HCT116 (cell line): ENCODE measurements at regions not wholly inside any gene's neighbourhood (a gene's known extent, or its start where the extent isn't known, plus 50 kb on each side); places are given as distances from the start of the nearest gene placed in this dataset.

ENCODE experiments used
- ATAC-seq: fragments of 200-7000 bp; cut with Tn5 transposase; 2 replicates; pipeline ENCODE4 v1.9.1; 2020; ENCODE audit warnings: mild to moderate bottlenecking, moderate library complexity
- BruUV-seq: library from RNA; stranded (reverse); fragments of 400-500 nt; replicated peaks from 2 replicates; lab custom pipeline; 2021; lab: Mats Ljungman, UMichigan
- CTCF ChIA-PET: fragments of 300-600 bp; sonication (Branson Sonifier 250); formaldehyde crosslinking; loops from one replicate; lab custom pipeline; 2021; ENCODE audit warnings: antibody characterized with exemption; lab: Charles Lee
- POLR2A ChIA-PET: fragments of 300-600, 350-600 bp; sonication (Branson Sonifier 250); formaldehyde crosslinking; loops from one replicate; lab custom pipeline; 2021; ENCODE audit warnings: antibody characterized with exemption; lab: Charles Lee
- RAD21 ChIA-PET, 2 experiments: fragments of 300-600 bp; sonication (Branson Sonifier 250); formaldehyde crosslinking; loops; one replicate each; lab custom pipeline; 2023; ENCODE audit warnings: low total read pairs in 2 of 2; ENCODE audit not compliant: uncharacterized antibody in 2 of 2, unreplicated experiment in 2 of 2, low non-redundant PET in 1 of 2; lab: Charles Lee
- DNase-seq: peaks from one replicate; pipeline ENCODE4 v3.0.0-alpha.2; 2010; ENCODE audit warnings: low read depth, low spot score
- H2AFZ ChIP-seq: fragments of 200-600 bp; shearing (Covaris generic), sonication (generic); 2 replicates; pipeline ENCODE4 v1.6.1; 2017; ENCODE audit warnings: low read depth, mixed run types, mixed read lengths, antibody characterized with exemption, low read length; ENCODE audit not compliant: poor library complexity, severe bottlenecking
- H3K27ac ChIP-seq: 2 replicates; pipeline ENCODE4 v1.5.1; 2012; ENCODE audit warnings: low read depth, low read length
- H3K27me3 ChIP-seq: fragments of 200-600 bp; sonication (generic); 2 replicates; pipeline ENCODE4 v1.6.1; 2016; ENCODE audit warnings: mixed run types, low read length, mixed read lengths; ENCODE audit not compliant: insufficient read depth
- H3K36me3 ChIP-seq, 2 experiments: fragments of 200-500 bp in 1 of 2; fragments of 200-600 bp in 1 of 2; sonication (Bioruptor generic) in 1 of 2; sonication (generic) in 1 of 2; 2 replicates each; pipeline versions ENCODE4 v1.5.1 to v1.6.1; 2014 to 2016; ENCODE audit warnings: low read length in 2 of 2, inconsistent platforms in 1 of 2, mixed read lengths in 1 of 2, mixed run types in 1 of 2; ENCODE audit not compliant: insufficient read depth in 2 of 2, control insufficient read depth in 1 of 2
- H3K4me1 ChIP-seq, 2 experiments: fragments of 200-600 bp in 1 of 2; sonication (generic) in 1 of 2; 2 replicates each; pipeline versions ENCODE4 v1.5.1 to v1.6.1; 2012 to 2017; ENCODE audit warnings: low read length in 2 of 2, inconsistent platforms in 1 of 2, mild to moderate bottlenecking in 1 of 2, mixed read lengths in 1 of 2, mixed run types in 1 of 2, moderate library complexity in 1 of 2; ENCODE audit not compliant: insufficient read depth in 2 of 2, control insufficient read depth in 1 of 2
- H3K4me2 ChIP-seq: fragments of 200-600 bp; sonication (generic); 2 replicates; pipeline ENCODE4 v1.6.1; 2017; ENCODE audit warnings: mixed run types, low read length, mixed read lengths
- H3K4me3 ChIP-seq, 2 experiments: fragments of 200-600 bp in 1 of 2; sonication (generic) in 1 of 2; replicated peaks in 1 of 2; 2 replicates each; pipeline ENCODE4 v1.5.1; 2011 to 2016; ENCODE audit warnings: low read length in 2 of 2, control low read depth in 1 of 2, low read depth in 1 of 2, mild to moderate bottlenecking in 1 of 2, mixed read lengths in 1 of 2, mixed run types in 1 of 2
- H3K79me2 ChIP-seq: fragments of 200-600 bp; sonication (generic); 2 replicates; pipeline ENCODE4 v1.6.1; 2017; ENCODE audit warnings: mild to moderate bottlenecking, mixed run types, low read length, moderate library complexity, mixed read lengths; ENCODE audit not compliant: insufficient read depth
- H3K9ac ChIP-seq: fragments of 200-600 bp; sonication (generic); 2 replicates; pipeline ENCODE4 v1.6.1; 2016; ENCODE audit warnings: low read length, mixed read lengths
- H3K9me2 ChIP-seq: fragments of 200-600 bp; sonication (generic), shearing (Covaris generic); 2 replicates; pipeline ENCODE4 v1.6.1; 2017; ENCODE audit warnings: mixed run types, mild to moderate bottlenecking, moderate library complexity; ENCODE audit not compliant: insufficient read depth
- H3K9me3 ChIP-seq, 2 experiments: fragments of 200-500 bp in 1 of 2; fragments of 200-600 bp in 1 of 2; sonication (Bioruptor generic) in 1 of 2; sonication (generic) in 1 of 2; 2 replicates each; pipeline ENCODE4 v1.6.1; 2014 to 2017; ENCODE audit warnings: low read length in 2 of 2, mixed read lengths in 2 of 2, inconsistent platforms in 1 of 2, low read depth in 1 of 2, mild to moderate bottlenecking in 1 of 2, mixed run types in 1 of 2, moderate library complexity in 1 of 2; ENCODE audit not compliant: control insufficient read depth in 1 of 2, insufficient read depth in 1 of 2
- H4K20me1 ChIP-seq: fragments of 200-600 bp; sonication (generic), shearing (Covaris generic); 2 replicates; pipeline ENCODE4 v1.6.1; 2017; ENCODE audit warnings: mixed run types, mild to moderate bottlenecking, moderate library complexity; ENCODE audit not compliant: insufficient read depth
- CBX3 ChIP-seq: IDR thresholded peaks from 2 replicates; pipeline ENCODE4 v1.6.1; 2012; ENCODE audit warnings: low read depth
- CEBPB ChIP-seq: IDR thresholded peaks from 2 replicates; pipeline ENCODE4 v1.6.1; 2012; ENCODE audit warnings: low read depth
- EGR1 ChIP-seq: IDR thresholded peaks from 2 replicates; pipeline ENCODE4 v1.6.1; 2012; ENCODE audit warnings: low read depth
- ELF1 ChIP-seq: IDR thresholded peaks from 2 replicates; pipeline ENCODE4 v1.6.1; 2012; ENCODE audit warnings: low read depth, borderline replicate concordance
- EZH2phosphoT487 ChIP-seq: fragments of 200-600 bp; IDR thresholded peaks from 2 replicates; pipeline ENCODE4 v1.6.1; 2018; ENCODE audit warnings: antibody characterized with exemption, borderline replicate concordance
- JUND ChIP-seq: IDR thresholded peaks from 2 replicates; pipeline ENCODE4 v1.6.1; 2012
- POLR2A ChIP-seq: IDR thresholded peaks from 2 replicates; pipeline ENCODE4 v1.7.0; 2011; ENCODE audit warnings: borderline replicate concordance; ENCODE audit not compliant: insufficient read depth, insufficient read length; ENCODE audit errors: extremely low read depth
- POLR2AphosphoS5 ChIP-seq: IDR thresholded peaks from 2 replicates; pipeline ENCODE4 v1.6.1; 2011; ENCODE audit warnings: mild to moderate bottlenecking, low read depth, low read length, moderate library complexity
- RAD21 ChIP-seq: IDR thresholded peaks from 2 replicates; pipeline ENCODE4 v1.6.1; 2012; ENCODE audit warnings: low read depth, mild to moderate bottlenecking
- SIN3A ChIP-seq: IDR thresholded peaks from 2 replicates; pipeline ENCODE4 v1.6.1; 2012; ENCODE audit warnings: low read depth
- SP1 ChIP-seq: IDR thresholded peaks from 2 replicates; pipeline ENCODE4 v1.6.1; 2012; ENCODE audit warnings: low read depth
- SRF ChIP-seq: IDR thresholded peaks from 2 replicates; pipeline ENCODE4 v1.6.1; 2012; ENCODE audit warnings: low read depth
- TCF7L2 ChIP-seq: IDR thresholded peaks from 2 replicates; pipeline ENCODE4 v1.7.0; 2011; ENCODE audit warnings: borderline replicate concordance, inconsistent platforms; ENCODE audit not compliant: insufficient read depth, insufficient read length; ENCODE audit errors: extremely low read depth
- YY1 ChIP-seq: IDR thresholded peaks from 2 replicates; pipeline ENCODE4 v1.6.1; 2011; ENCODE audit warnings: low read length, low read depth, moderate library complexity, mild to moderate bottlenecking; ENCODE audit not compliant: insufficient replicate concordance; ENCODE audit errors: extremely low read depth
- ZFX ChIP-seq: fragments of 450-650 bp; IDR thresholded peaks from 2 replicates; pipeline ENCODE4 v1.6.1; 2017
- ZNF274 ChIP-seq: fragments of 200-500 bp; sonication (Bioruptor generic); IDR thresholded peaks from 2 replicates; pipeline ENCODE4 v1.6.1; 2014; ENCODE audit warnings: mild to moderate bottlenecking, low read depth, low read length, inconsistent platforms
- intact Hi-C: fragments of 100-400 bp; cut with micrococcal nuclease; formaldehyde crosslinking; loops from 2 replicates; pipeline ENCODE4 v1.10.0; 2022
- TF ChIP-seq, protein P1 (sequence below), 3 experiments: fragments of 200-600 bp in 1 of 3; sonication (generic) in 1 of 3; IDR thresholded peaks in 2 of 3; conservative IDR thresholded peaks in 1 of 3; 2 replicates each; pipeline ENCODE4 v1.5.1; 2012 to 2017; ENCODE audit warnings: low read depth in 2 of 3, low read length in 2 of 3, antibody characterized with exemption in 1 of 3, borderline replicate concordance in 1 of 3, control low read depth in 1 of 3, mild to moderate bottlenecking in 1 of 3, mixed read lengths in 1 of 3, mixed run types in 1 of 3, moderate library complexity in 1 of 3; ENCODE audit not compliant: insufficient read depth in 1 of 3
- TF ChIP-seq, protein P2 (sequence below): IDR thresholded peaks from 2 replicates; pipeline ENCODE4 v1.6.1; 2011; ENCODE audit warnings: mild to moderate bottlenecking, low read length, moderate library complexity; ENCODE audit not compliant: insufficient replicate concordance; ENCODE audit errors: extremely low read depth
- TF ChIP-seq, protein P3 (sequence below): IDR thresholded peaks from 2 replicates; pipeline ENCODE4 v1.6.1; 2012

DNA sequence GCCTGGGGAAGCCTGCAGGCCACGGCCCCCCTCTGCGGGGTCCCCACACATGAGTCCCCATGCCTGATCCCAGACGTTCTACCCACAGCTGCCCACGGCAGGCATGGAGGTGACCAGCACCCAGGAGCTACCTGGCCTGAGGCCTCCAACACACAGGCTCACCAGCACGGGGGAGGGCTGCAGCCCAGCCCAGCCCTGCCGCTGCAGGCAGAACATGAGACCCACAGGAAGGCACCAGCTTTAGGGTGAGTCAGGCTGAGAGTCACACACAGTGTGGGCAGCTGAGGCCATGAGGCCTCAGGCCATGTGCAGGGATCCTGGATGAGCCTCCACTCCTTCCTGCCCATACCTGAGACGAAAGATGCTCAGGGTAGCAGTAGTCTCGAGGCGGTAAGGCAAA, 121.1 kb downstream of the PSMG1 start:
- Histone ChIP-seq H3K4me1 (no peaks in the 10 kb centered on the region), H4K20me1 (no peaks in the 10 kb centered on the region), H3K9me2 (no peaks in the 10 kb centered on the region), H3K79me2 (no peaks in the 10 kb centered on the region), H3K4me3 (no peak overlapping the region), H2AFZ (no peak overlapping the region), H3K27ac (no peak overlapping the region), H3K9me3 (no peaks in the 10 kb centered on the region), H3K27me3 (no peaks in the 10 kb centered on the region), H3K9ac (no peak overlapping the region), H3K36me3 (no peaks in the 10 kb centered on the region), H3K4me2 (no peak overlapping the region)
- ChIA-PET RAD21 (no interaction called here), POLR2A (no interaction called here), CTCF (no interaction called here)
- intact Hi-C loops = no loop called here
- BruUV-seq = no TSS peak
- TF ChIP-seq POLR2A = no peak
- no peak for TF ChIP-seq EGR1
- TF ChIP-seq TCF7L2 = no peak
- TF ChIP-seq ZFX = no peak
- DNase-seq = no peak
- ATAC-seq = no peak

DNA sequence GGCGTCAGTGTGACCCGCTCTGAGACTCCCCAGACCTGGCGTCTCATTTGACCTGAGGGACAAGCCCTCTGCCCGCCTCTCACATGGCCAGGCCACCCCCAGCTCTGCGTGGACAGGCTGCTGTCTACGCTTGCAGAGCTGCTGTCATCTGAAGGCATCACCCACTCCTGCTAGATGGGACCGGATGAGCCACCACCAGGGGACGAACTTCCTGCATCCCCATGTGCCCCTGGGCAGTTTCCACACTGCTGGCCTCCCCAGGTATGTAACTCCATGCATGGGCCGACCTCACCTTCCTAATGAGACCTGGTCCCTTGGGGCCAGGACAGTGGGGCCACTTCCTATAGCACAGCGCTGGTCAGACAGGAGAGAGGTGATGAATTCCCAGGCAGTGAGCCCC, 121.5 kb downstream of the PSMG1 start:
- no peak for ATAC-seq
- Histone ChIP-seq H3K4me1 (no peaks in the 10 kb centered on the region), H3K79me2 (no peaks in the 10 kb centered on the region), H3K27ac (no peak overlapping the region), H4K20me1 (no peaks in the 10 kb centered on the region), H3K36me3 (no peaks in the 10 kb centered on the region), H2AFZ (no peak overlapping the region), H3K27me3 (no peaks in the 10 kb centered on the region), H3K9ac (no peak overlapping the region), H3K4me3 (no peak overlapping the region), H3K4me2 (no peak overlapping the region), H3K9me3 (no peaks in the 10 kb centered on the region), H3K9me2 (no peaks in the 10 kb centered on the region)
- CTCF ChIA-PET = no interaction called here
- RAD21 ChIA-PET = no interaction called here
- POLR2A ChIA-PET = no interaction called here
- intact Hi-C loops = no loop called here
- no peak for DNase-seq
- no TSS peak for BruUV-seq
- TF ChIP-seq, protein P1, sequence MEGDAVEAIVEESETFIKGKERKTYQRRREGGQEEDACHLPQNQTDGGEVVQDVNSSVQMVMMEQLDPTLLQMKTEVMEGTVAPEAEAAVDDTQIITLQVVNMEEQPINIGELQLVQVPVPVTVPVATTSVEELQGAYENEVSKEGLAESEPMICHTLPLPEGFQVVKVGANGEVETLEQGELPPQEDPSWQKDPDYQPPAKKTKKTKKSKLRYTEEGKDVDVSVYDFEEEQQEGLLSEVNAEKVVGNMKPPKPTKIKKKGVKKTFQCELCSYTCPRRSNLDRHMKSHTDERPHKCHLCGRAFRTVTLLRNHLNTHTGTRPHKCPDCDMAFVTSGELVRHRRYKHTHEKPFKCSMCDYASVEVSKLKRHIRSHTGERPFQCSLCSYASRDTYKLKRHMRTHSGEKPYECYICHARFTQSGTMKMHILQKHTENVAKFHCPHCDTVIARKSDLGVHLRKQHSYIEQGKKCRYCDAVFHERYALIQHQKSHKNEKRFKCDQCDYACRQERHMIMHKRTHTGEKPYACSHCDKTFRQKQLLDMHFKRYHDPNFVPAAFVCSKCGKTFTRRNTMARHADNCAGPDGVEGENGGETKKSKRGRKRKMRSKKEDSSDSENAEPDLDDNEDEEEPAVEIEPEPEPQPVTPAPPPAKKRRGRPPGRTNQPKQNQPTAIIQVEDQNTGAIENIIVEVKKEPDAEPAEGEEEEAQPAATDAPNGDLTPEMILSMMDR (IDR thresholded peaks at IDR 0.05 in 2 of 3, conservative IDR thresholded peaks at IDR 0.05 in 1 of 3; ENCODE audit: borderline replicate concordance in 1 of 3, insufficient read depth in 1 of 3, low read depth in 2 of 3, low read length in 2 of 3) = no peak
- no peak for TF ChIP-seq JUND
- TF ChIP-seq YY1 = no peak
- TF ChIP-seq EZH2phosphoT487 = no peak
- no peak for TF ChIP-seq CEBPB
- no peak for TF ChIP-seq ELF1
- TF ChIP-seq, protein P2, sequence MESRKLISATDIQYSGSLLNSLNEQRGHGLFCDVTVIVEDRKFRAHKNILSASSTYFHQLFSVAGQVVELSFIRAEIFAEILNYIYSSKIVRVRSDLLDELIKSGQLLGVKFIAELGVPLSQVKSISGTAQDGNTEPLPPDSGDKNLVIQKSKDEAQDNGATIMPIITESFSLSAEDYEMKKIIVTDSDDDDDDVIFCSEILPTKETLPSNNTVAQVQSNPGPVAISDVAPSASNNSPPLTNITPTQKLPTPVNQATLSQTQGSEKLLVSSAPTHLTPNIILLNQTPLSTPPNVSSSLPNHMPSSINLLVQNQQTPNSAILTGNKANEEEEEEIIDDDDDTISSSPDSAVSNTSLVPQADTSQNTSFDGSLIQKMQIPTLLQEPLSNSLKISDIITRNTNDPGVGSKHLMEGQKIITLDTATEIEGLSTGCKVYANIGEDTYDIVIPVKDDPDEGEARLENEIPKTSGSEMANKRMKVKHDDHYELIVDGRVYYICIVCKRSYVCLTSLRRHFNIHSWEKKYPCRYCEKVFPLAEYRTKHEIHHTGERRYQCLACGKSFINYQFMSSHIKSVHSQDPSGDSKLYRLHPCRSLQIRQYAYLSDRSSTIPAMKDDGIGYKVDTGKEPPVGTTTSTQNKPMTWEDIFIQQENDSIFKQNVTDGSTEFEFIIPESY = no peak
- no peak for TF ChIP-seq POLR2A
- no peak for TF ChIP-seq TCF7L2
- TF ChIP-seq SIN3A = no peak
- no peak for TF ChIP-seq CBX3
- no peak for TF ChIP-seq RAD21
- TF ChIP-seq POLR2AphosphoS5 = no peak
- no peak for TF ChIP-seq SRF
- TF ChIP-seq ZFX = no peak
- TF ChIP-seq, protein P3, sequence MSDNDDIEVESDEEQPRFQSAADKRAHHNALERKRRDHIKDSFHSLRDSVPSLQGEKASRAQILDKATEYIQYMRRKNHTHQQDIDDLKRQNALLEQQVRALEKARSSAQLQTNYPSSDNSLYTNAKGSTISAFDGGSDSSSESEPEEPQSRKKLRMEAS = no peak
- TF ChIP-seq EGR1 = no peak
- TF ChIP-seq ZNF274 = no peak
- no peak for TF ChIP-seq SP1
